ENCODE measurements at regions not wholly inside any gene's neighbourhood (a gene's known extent, or its start where the extent isn't known, plus 50 kb on each side); places are given as distances from the start of the nearest gene placed in this dataset.

DNA sequence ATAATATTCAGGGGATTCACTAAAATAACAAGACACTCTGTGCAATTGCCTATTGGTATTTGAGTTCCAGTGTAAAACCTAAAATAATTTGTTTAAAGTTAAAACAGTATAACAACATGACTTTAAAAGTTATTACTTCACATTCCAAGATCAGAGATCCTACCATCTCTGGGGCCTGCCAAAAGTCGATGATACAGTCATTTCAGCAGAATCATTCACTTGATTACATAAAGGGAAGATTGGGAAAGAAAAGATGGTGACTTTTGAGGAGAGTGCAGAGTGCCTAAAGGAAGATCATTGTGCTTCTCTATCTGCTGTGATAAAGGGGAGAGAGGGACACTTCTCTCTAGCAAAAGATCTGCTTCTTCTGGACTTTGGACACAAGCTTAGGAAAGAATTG, 784.4 kb upstream of the ADGRL4 start:
- TF ChIP-seq CTCF (IDR thresholded peaks at IDR 0.05; ENCODE audit: control extremely low read depth in 1 of 3, insufficient read depth in 1 of 3, low read depth in 1 of 3, low read length in 3 of 3) (no peak), TAF7 (optimal IDR thresholded peaks at IDR 0.05; ENCODE audit: borderline replicate concordance, low read depth, low read length) (no peak), KDM1A (IDR thresholded peaks at IDR 0.05; ENCODE audit: borderline replicate concordance, low read length) (no peak), POLR2A (IDR thresholded peaks at IDR 0.05; ENCODE audit: control extremely low read depth in 1 of 2, low read depth in 2 of 2, low read length in 2 of 2) (no peak), SUZ12 (IDR thresholded peaks at IDR 0.05; ENCODE audit: low read length) (no peak), POLR2AphosphoS5 (IDR thresholded peaks at IDR 0.05; ENCODE audit: low read depth, low read length) (no peak)
- TF ChIP-seq, protein P1, sequence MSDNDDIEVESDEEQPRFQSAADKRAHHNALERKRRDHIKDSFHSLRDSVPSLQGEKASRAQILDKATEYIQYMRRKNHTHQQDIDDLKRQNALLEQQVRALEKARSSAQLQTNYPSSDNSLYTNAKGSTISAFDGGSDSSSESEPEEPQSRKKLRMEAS (IDR thresholded peaks at IDR 0.05) = no peak

All from H1 (cell line).